ENCODE measurements at regions not wholly inside any gene's neighbourhood (a gene's known extent, or its start where the extent isn't known, plus 50 kb on each side); places are given as distances from the start of the nearest gene placed in this dataset.

DNA sequence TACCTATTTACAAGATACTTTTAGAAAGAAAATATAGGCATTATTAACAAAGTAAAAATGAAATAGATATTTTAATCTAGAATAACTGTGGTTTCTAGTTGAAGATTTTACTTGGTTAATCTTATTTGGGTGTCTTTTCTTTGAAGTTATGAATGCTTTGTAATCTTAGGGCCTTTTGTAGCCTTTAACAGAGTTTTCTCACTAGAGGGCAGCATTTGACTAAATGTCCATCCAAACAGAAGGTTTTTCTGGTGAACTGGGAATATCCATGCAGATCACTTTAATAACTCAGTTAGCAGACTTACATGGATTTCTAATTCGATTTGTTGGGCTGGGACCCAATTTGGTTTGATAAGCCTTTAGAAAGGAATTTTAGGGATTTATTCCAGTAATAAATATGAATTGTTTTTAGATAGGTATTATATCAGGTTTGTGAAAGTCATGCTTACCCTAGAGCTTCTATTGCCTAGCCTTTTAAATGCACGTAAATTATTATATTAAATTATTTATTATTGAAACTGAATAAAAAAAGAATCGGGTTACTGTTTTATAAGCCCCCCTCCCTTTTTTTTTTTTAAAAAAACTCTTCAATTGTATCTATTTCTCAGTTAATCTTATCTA, 119.7 kb downstream of the ZNF326 start:
- H3K9me3 ChIP-seq (ENCODE audit: insufficient read depth, low read depth, low read length), result no peaks in the 10 kb centered on the region
- no peaks in the 10 kb centered on the region for H3K4me1 ChIP-seq (ENCODE audit: insufficient read depth, low read length)
- no peaks in the 10 kb centered on the region for H3K36me3 ChIP-seq (ENCODE audit: insufficient read depth, low read depth, low read length)
- H3K27me3 ChIP-seq (ENCODE audit: insufficient read depth, low read length), result no peaks in the 10 kb centered on the region
- no peak overlapping the region for H3K27ac ChIP-seq (ENCODE audit: low read length)
- no peak overlapping the region for H3K9ac ChIP-seq (ENCODE audit: low read depth, low read length)
- H3K4me3 ChIP-seq (ENCODE audit: low read length), result no peak overlapping the region

GRCh38 chr1:90107990-90108389, 113.1 kb downstream of the ZNF326 start:
- no peaks in the 10 kb centered on the region for H3K36me3 ChIP-seq (ENCODE audit: insufficient read depth, low read depth, low read length)
- no peaks in the 10 kb centered on the region for H3K9me3 ChIP-seq (ENCODE audit: insufficient read depth, low read depth, low read length)
- H3K27ac ChIP-seq (ENCODE audit: low read length), result no peak overlapping the region
- H3K4me1 ChIP-seq (ENCODE audit: insufficient read depth, low read length), result no peaks in the 10 kb centered on the region
- H3K27me3 ChIP-seq (ENCODE audit: insufficient read depth, low read length), result no peaks in the 10 kb centered on the region; the same call in 1 of the 2 replicates
- H3K9ac ChIP-seq (ENCODE audit: low read depth, low read length), result no peak overlapping the region
- no peak overlapping the region for H3K4me3 ChIP-seq (ENCODE audit: low read length)

- Histone ChIP-seq H3K9ac (ENCODE audit: low read depth, low read length) (no peak overlapping the region), H3K27ac (ENCODE audit: low read length) (no peak overlapping the region), H3K36me3 (ENCODE audit: insufficient read depth, low read depth, low read length) (no peaks in the 10 kb centered on the region), H3K9me3 (ENCODE audit: insufficient read depth, low read depth, low read length) (no peaks in the 10 kb centered on the region), H3K4me3 (ENCODE audit: low read length) (no peak overlapping the region), H3K4me1 (ENCODE audit: insufficient read depth, low read length) (no peaks in the 10 kb centered on the region), H3K27me3 (ENCODE audit: insufficient read depth, low read length) (no peaks in the 10 kb centered on the region; the same call in 1 of the 2 replicates)
Observed at GRCh38 chr1:90106311-90106710, 111.4 kb downstream of the ZNF326 start.

- no peaks in the 10 kb centered on the region for H3K4me1 ChIP-seq (ENCODE audit: insufficient read depth, low read length)
- H3K36me3 ChIP-seq (ENCODE audit: insufficient read depth, low read depth, low read length), result no peaks in the 10 kb centered on the region
- H3K27ac ChIP-seq (ENCODE audit: low read length), result no peak overlapping the region
- H3K4me3 ChIP-seq (ENCODE audit: low read length), result no peak overlapping the region
- no peak overlapping the region for H3K9ac ChIP-seq (ENCODE audit: low read depth, low read length)
- no peaks in the 10 kb centered on the region for H3K9me3 ChIP-seq (ENCODE audit: insufficient read depth, low read depth, low read length)
- H3K27me3 ChIP-seq (ENCODE audit: insufficient read depth, low read length), result no peaks in the 10 kb centered on the region; the same call in 1 of the 2 replicates
Observed at GRCh38 chr1:90104941-90105538, 110.1 kb downstream of the ZNF326 start.

DNA sequence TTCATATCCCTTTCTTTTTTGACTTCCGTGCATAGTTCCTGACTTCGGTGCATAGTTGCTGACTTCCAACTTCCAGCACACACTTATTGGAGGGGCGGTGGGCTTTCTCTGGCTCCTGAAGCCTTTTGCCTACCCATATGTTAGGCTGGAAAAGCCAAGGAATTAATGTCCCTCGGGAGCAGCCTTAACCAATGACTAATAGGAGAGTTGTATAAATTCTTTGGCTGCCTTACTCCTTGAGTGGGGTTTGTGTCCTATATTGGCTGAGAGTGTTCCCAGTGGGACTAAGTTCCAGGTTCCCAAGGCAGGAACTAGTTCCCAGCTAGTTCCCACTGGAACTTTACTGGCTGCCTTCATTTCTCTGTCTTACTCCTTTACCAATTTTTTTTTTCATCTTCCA, 105.7 kb downstream of the ZNF326 start:
- Histone ChIP-seq H3K4me3 (ENCODE audit: low read length) (no peak overlapping the region), H3K9ac (ENCODE audit: low read depth, low read length) (no peak overlapping the region), H3K9me3 (ENCODE audit: insufficient read depth, low read depth, low read length) (no peaks in the 10 kb centered on the region; the same call in 1 of the 2 replicates), H3K27ac (ENCODE audit: low read length) (no peak overlapping the region), H3K27me3 (ENCODE audit: insufficient read depth, low read length) (no peaks in the 10 kb centered on the region; the same call in 1 of the 2 replicates), H3K36me3 (ENCODE audit: insufficient read depth, low read depth, low read length) (no peaks in the 10 kb centered on the region), H3K4me1 (ENCODE audit: insufficient read depth, low read length) (no peaks in the 10 kb centered on the region)

GRCh38 chr1:90092441-90092840, 97.5 kb downstream of the ZNF326 start:
- H3K4me1 ChIP-seq (ENCODE audit: insufficient read depth, low read length), result no peaks in the 10 kb centered on the region
- H3K9ac ChIP-seq (ENCODE audit: low read depth, low read length), result no peak overlapping the region
- H3K27ac ChIP-seq (ENCODE audit: low read length), result no peak overlapping the region
- H3K9me3 ChIP-seq (ENCODE audit: insufficient read depth, low read depth, low read length), result no peaks in the 10 kb centered on the region; the same call in none of the 2 replicates
- no peaks in the 10 kb centered on the region for H3K27me3 ChIP-seq (ENCODE audit: insufficient read depth, low read length)
- H3K36me3 ChIP-seq (ENCODE audit: insufficient read depth, low read depth, low read length), result no peaks in the 10 kb centered on the region
- H3K4me3 ChIP-seq (ENCODE audit: low read length), result no peak overlapping the region
